ENCODE measurements at regions not wholly inside any gene's neighbourhood (a gene's known extent, or its start where the extent isn't known, plus 50 kb on each side); places are given as distances from the start of the nearest gene placed in this dataset.

DNA sequence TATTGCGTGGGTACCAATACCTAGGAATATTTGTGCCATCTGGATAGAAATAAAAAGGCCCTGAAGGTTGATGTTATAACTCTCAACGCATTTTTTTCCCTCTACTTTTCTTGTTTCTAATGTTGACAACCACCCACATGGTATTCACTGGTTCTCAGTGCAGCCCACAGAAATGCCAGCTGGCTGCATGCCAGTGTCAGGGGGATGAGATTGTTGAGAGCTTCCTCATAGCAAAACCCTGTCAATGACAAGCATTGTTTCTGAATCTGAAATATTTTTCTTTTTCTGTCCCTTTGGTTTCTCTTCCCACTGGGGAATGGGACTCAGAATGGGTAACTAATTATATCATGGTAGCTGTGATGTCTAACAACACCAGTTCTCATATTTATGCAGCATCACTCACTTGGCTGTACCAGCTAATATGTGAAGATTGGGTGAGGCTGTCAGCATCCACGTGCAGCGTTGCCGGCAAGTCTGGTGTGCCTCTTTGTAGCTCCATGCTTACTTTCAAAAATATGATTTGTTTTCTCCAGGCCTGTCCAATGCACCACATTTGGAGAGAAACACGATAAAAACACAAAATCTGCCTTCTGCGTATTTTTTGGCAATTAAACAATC lies 284.6 kb downstream of the PTBP2 start:
- Histone ChIP-seq H3K4me1 (ENCODE audit: control insufficient read depth in 5 of 5, insufficient read depth in 5 of 5, low read length in 5 of 5) (no peaks in the 10 kb centered on the region), H3K9me3 (ENCODE audit: control insufficient read depth in 5 of 5, low read length in 5 of 5) (no peaks in the 10 kb centered on the region), H3K27ac (ENCODE audit: low read depth, low read length) (no peak overlapping the region), H3K4me3 (ENCODE audit: low read depth in 1 of 5, low read length in 5 of 5) (no peak overlapping the region), H3K27me3 (ENCODE audit: control insufficient read depth in 5 of 5, insufficient read depth in 4 of 5, low read length in 5 of 5) (no peaks in the 10 kb centered on the region), H3K36me3 (ENCODE audit: control insufficient read depth in 5 of 5, insufficient read depth in 5 of 5, low read length in 5 of 5) (no peaks in the 10 kb centered on the region), H3K9ac (ENCODE audit: low read length in 5 of 5) (no peak overlapping the region)

DNA sequence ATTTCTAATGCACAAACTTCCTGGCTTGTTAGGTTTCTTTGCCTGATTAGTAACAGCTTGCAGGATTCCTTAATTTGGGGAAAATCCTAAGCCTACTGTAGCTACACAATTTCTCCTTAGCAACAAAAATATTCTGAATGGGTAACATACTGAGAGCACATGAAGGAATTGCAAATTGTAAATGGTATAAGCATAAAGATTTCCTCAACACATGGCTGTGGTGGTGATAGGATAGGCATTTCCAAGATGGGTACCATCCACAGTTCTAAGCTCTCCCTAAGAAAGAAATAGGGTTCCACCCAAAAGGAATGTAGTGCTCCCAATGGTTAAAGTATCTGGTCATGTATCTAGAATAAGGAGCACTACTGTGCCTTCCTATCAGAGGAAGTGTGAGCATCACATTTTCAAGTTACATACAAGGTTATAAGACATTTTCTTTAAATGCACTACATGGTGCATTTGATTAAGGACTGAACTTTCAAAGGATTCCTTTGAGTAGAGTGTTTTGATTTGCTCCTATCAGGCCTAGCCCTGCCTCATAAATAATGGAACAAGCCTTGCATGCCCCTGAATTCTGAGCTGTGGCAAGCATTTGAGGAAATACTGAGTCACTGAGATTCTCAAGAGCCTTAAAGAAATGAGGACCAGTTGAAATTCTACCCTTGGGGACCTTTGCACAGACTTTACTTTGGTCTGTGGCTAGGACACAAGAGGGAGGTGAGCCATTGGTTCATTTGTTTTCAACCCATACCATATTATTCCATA lies 286.4 kb downstream of the PTBP2 start:
- H3K27ac ChIP-seq (ENCODE audit: low read depth, low read length), result no peak overlapping the region
- H3K4me3 ChIP-seq (ENCODE audit: low read depth in 1 of 5, low read length in 5 of 5), result no peak overlapping the region
- H3K36me3 ChIP-seq (ENCODE audit: control insufficient read depth in 5 of 5, insufficient read depth in 5 of 5, low read length in 5 of 5), result no peaks in the 10 kb centered on the region
- no peak overlapping the region for H3K9ac ChIP-seq (ENCODE audit: low read length in 5 of 5)
- H3K9me3 ChIP-seq (ENCODE audit: control insufficient read depth in 5 of 5, low read length in 5 of 5), result no peaks in the 10 kb centered on the region
- H3K27me3 ChIP-seq (ENCODE audit: control insufficient read depth in 5 of 5, insufficient read depth in 4 of 5, low read length in 5 of 5), result no peaks in the 10 kb centered on the region
- H3K4me1 ChIP-seq (ENCODE audit: control insufficient read depth in 5 of 5, insufficient read depth in 5 of 5, low read length in 5 of 5), result peaks cover 0 to 2% (median 0%) of the 10 kb centered on the region in 5 donors

DNA sequence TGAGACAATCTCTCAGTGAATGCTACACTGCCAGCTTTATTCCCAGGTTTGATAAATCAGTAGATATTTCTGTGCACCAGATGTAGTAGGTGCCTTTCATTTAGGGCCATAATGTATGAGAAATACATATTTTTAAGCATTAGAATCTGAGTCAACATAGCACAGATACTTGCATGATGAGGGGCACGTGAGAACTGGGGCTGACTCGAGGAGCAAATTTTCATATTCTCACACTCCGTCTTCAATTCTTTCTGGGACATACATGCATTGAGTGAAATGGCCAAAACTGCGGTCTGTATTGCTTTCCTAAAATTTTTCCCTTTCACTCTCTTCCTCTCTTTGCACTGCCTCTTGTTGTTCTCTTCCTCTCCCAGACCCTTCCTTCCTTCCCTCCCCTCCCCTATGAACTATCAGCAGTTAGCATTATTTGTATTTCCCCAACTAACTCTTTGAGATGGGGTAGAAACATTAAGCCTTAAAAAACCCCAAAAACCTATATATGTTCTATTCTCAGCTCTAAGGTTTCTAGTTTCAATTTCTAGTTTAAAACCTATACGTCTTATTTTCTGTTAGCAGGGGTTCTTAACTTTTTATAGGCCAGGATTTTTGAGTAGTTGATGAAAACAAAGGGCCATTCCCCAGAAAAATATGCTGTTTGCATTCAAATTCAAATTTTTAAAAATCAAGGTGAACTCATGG lies 289.1 kb downstream of the PTBP2 start:
- Histone ChIP-seq H3K27me3 (ENCODE audit: control insufficient read depth in 5 of 5, insufficient read depth in 4 of 5, low read length in 5 of 5) (no peaks in the 10 kb centered on the region), H3K9me3 (ENCODE audit: control insufficient read depth in 5 of 5, low read length in 5 of 5) (no peaks in the 10 kb centered on the region), H3K27ac (ENCODE audit: low read depth, low read length) (no peak overlapping the region), H3K4me1 (ENCODE audit: control insufficient read depth in 5 of 5, insufficient read depth in 5 of 5, low read length in 5 of 5) (peaks cover 0 to 16% (median 13%) of the 10 kb centered on the region in 5 donors), H3K36me3 (ENCODE audit: control insufficient read depth in 5 of 5, insufficient read depth in 5 of 5, low read length in 5 of 5) (no peaks in the 10 kb centered on the region), H3K9ac (ENCODE audit: low read length in 5 of 5) (no peak overlapping the region), H3K4me3 (ENCODE audit: low read depth in 1 of 5, low read length in 5 of 5) (no peak overlapping the region)

DNA sequence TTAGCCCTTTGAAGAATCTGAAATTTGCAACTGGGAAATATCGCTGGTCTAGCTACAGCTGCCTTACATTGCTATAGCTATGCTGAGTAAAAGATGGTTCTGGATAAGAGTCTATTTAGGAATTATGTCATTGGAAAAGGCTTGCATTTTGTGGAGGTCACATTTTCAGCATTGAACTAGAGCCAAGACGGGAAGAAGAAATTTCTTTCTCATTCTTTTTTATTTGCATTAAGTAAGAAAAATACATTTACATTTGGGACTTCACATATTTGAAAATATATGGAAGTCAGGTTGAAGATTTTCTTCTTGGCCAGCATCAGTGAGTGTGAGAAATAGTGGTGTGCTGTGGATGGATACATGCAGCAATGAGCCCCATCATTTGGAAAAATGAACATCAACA lies 291.6 kb downstream of the PTBP2 start:
- Histone ChIP-seq H3K9ac (ENCODE audit: low read length in 5 of 5) (no peak overlapping the region), H3K27me3 (ENCODE audit: control insufficient read depth in 5 of 5, insufficient read depth in 4 of 5, low read length in 5 of 5) (no peaks in the 10 kb centered on the region), H3K27ac (ENCODE audit: low read depth, low read length) (no peak overlapping the region), H3K4me3 (ENCODE audit: low read depth in 1 of 5, low read length in 5 of 5) (no peak overlapping the region), H3K9me3 (ENCODE audit: control insufficient read depth in 5 of 5, low read length in 5 of 5) (no peaks in the 10 kb centered on the region), H3K4me1 (ENCODE audit: control insufficient read depth in 5 of 5, insufficient read depth in 5 of 5, low read length in 5 of 5) (peaks cover 0 to 16% (median 13%) of the 10 kb centered on the region in 5 donors), H3K36me3 (ENCODE audit: control insufficient read depth in 5 of 5, insufficient read depth in 5 of 5, low read length in 5 of 5) (no peaks in the 10 kb centered on the region)

DNA sequence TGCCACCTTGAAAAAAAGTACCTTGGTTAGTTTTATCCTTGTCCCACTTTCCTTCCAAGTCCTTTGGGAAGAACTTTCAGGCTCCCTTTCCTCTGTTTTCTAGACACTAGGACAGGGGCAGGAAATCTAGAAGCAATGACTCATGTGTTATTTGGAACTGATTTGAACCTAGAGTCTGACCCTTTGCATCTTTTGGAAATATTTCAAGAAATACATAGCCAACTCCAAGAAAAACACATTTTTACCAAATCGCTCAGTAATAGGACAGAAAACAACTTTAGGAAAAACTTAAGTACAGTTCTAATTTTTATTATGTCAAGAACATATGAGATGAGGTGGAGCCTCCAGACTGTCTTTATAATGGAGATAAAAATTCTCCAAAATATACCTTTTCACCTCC lies 292.4 kb downstream of the PTBP2 start:
- Histone ChIP-seq H3K9ac (ENCODE audit: low read length in 5 of 5) (no peak overlapping the region), H3K9me3 (ENCODE audit: control insufficient read depth in 5 of 5, low read length in 5 of 5) (no peaks in the 10 kb centered on the region), H3K4me1 (ENCODE audit: control insufficient read depth in 5 of 5, insufficient read depth in 5 of 5, low read length in 5 of 5) (peaks cover 0 to 16% (median 13%) of the 10 kb centered on the region in 5 donors), H3K36me3 (ENCODE audit: control insufficient read depth in 5 of 5, insufficient read depth in 5 of 5, low read length in 5 of 5) (no peaks in the 10 kb centered on the region), H3K4me3 (ENCODE audit: low read depth in 1 of 5, low read length in 5 of 5) (no peak overlapping the region), H3K27me3 (ENCODE audit: control insufficient read depth in 5 of 5, insufficient read depth in 4 of 5, low read length in 5 of 5) (no peaks in the 10 kb centered on the region), H3K27ac (ENCODE audit: low read depth, low read length) (no peak overlapping the region)

DNA sequence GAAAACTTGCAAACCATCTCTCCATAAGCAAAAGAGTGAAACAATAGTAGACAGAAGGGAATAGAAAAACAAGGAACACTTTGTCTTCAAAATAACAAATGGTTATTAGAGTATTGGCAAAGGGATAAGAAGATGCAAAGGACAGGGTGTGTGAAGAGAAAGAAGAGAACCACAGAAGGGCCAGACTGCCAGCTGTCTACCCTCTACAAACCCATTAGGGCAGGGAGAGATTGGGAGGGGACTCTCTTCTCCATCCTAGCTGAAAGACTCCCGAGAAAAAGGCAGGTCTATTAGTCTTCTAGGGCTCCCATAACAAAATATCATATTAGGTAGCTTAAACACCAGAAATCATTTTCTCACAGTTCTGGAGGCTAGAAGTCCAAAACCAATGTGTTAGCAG lies 292.8 kb downstream of the PTBP2 start:
- Histone ChIP-seq H3K27me3 (ENCODE audit: control insufficient read depth in 5 of 5, insufficient read depth in 4 of 5, low read length in 5 of 5) (no peaks in the 10 kb centered on the region), H3K27ac (ENCODE audit: low read depth, low read length) (no peak overlapping the region), H3K4me3 (ENCODE audit: low read depth in 1 of 5, low read length in 5 of 5) (no peak overlapping the region), H3K36me3 (ENCODE audit: control insufficient read depth in 5 of 5, insufficient read depth in 5 of 5, low read length in 5 of 5) (no peaks in the 10 kb centered on the region), H3K9ac (ENCODE audit: low read length in 5 of 5) (no peak overlapping the region), H3K4me1 (ENCODE audit: control insufficient read depth in 5 of 5, insufficient read depth in 5 of 5, low read length in 5 of 5) (peaks cover 0 to 16% (median 13%) of the 10 kb centered on the region in 5 donors), H3K9me3 (ENCODE audit: control insufficient read depth in 5 of 5, low read length in 5 of 5) (no peaks in the 10 kb centered on the region)

DNA sequence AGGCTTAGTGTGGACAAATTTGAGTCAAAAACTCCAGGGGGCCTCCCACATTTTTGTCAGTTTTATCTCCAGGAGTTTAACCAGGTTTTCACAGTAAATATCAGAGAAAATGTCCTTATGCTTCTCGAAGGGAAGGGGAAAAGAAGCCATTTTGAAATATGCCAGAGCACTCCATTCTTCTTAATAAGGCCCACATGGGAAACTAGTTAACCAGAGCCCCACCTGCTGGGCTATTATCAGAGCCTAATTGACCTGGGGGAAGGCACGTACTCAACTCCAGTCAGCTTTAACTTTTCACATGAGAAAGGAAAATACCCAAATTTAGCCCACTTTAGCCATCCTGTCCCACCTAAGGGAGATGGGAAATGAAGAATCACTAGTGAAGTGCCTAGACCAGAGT lies 296.3 kb downstream of the PTBP2 start:
- H3K27me3 ChIP-seq (ENCODE audit: control insufficient read depth in 5 of 5, insufficient read depth in 4 of 5, low read length in 5 of 5), result no peaks in the 10 kb centered on the region

More for the DNA sequence above, 296.3 kb downstream of the PTBP2 start:
- peaks cover 0 to 16% (median 13%) of the 10 kb centered on the region in 5 donors for H3K4me1 ChIP-seq (ENCODE audit: control insufficient read depth in 5 of 5, insufficient read depth in 5 of 5, low read length in 5 of 5)
- no peak overlapping the region for H3K4me3 ChIP-seq (ENCODE audit: low read depth in 1 of 5, low read length in 5 of 5)
- H3K27ac ChIP-seq (ENCODE audit: low read depth, low read length), result no peak overlapping the region
- H3K36me3 ChIP-seq (ENCODE audit: control insufficient read depth in 5 of 5, insufficient read depth in 5 of 5, low read length in 5 of 5), result no peaks in the 10 kb centered on the region
- no peak overlapping the region for H3K9ac ChIP-seq (ENCODE audit: low read length in 5 of 5)
- H3K9me3 ChIP-seq (ENCODE audit: control insufficient read depth in 5 of 5, low read length in 5 of 5), result no peaks in the 10 kb centered on the region

All from subcutaneous abdominal adipose tissue (tissue), 5 donors.